ENCODE measurements at regions not wholly inside any gene's neighbourhood (a gene's known extent, or its start where the extent isn't known, plus 50 kb on each side); places are given as distances from the start of the nearest gene placed in this dataset.

- Mint-ChIP-seq H3K27ac (ENCODE audit: unreplicated experiment) (no peak overlapping the region), H3K27me3 (ENCODE audit: low read depth) (no peaks in the 10 kb centered on the region), H3K36me3 (ENCODE audit: low read depth) (no peaks in the 10 kb centered on the region), H3K9me3 (no peaks in the 10 kb centered on the region), H3K4me1 (no peaks in the 10 kb centered on the region), H3K4me3 (no peak overlapping the region)
- no peak for DNase-seq (ENCODE audit: low read depth, low spot score)
- no peak for TF ChIP-seq CTCF (conservative IDR thresholded peaks at IDR 0.05)
Measured at GRCh38 chr2:117064021-117064420, 750.5 kb upstream of the DDX18 start.

GRCh38 chr2:117065912-117066311, 748.6 kb upstream of the DDX18 start:
- Mint-ChIP-seq H3K4me1 (no peaks in the 10 kb centered on the region), H3K9me3 (peaks cover 2% of the 10 kb centered on the region), H3K27ac (ENCODE audit: unreplicated experiment) (no peak overlapping the region), H3K27me3 (ENCODE audit: low read depth) (no peaks in the 10 kb centered on the region), H3K36me3 (ENCODE audit: low read depth) (peaks cover 4% of the 10 kb centered on the region), H3K4me3 (no peak overlapping the region)
- DNase-seq (ENCODE audit: low read depth, low spot score): no peak
- no peak for TF ChIP-seq CTCF (conservative IDR thresholded peaks at IDR 0.05)

- no peak overlapping the region for H3K27ac Mint-ChIP-seq (ENCODE audit: unreplicated experiment)
- H3K36me3 Mint-ChIP-seq (ENCODE audit: low read depth): peaks cover 4% of the 10 kb centered on the region
- no peak overlapping the region for H3K4me3 Mint-ChIP-seq
- TF ChIP-seq CTCF (conservative IDR thresholded peaks at IDR 0.05): no peak
- H3K27me3 Mint-ChIP-seq (ENCODE audit: low read depth): no peaks in the 10 kb centered on the region
- no peaks in the 10 kb centered on the region for H3K4me1 Mint-ChIP-seq
- no peak for DNase-seq (ENCODE audit: low read depth, low spot score)
- peaks cover 2% of the 10 kb centered on the region for H3K9me3 Mint-ChIP-seq
Measured at GRCh38 chr2:117067900-117068299, 746.6 kb upstream of the DDX18 start.

- no peak overlapping the region for H3K27ac Mint-ChIP-seq (ENCODE audit: unreplicated experiment)
- H3K27me3 Mint-ChIP-seq (ENCODE audit: low read depth): no peaks in the 10 kb centered on the region
- H3K36me3 Mint-ChIP-seq (ENCODE audit: low read depth): peaks cover 4% of the 10 kb centered on the region
- H3K9me3 Mint-ChIP-seq: peaks cover 2% of the 10 kb centered on the region
- H3K4me3 Mint-ChIP-seq: no peak overlapping the region
- H3K4me1 Mint-ChIP-seq: no peaks in the 10 kb centered on the region
- no peak for DNase-seq (ENCODE audit: low read depth, low spot score)
- TF ChIP-seq CTCF (conservative IDR thresholded peaks at IDR 0.05): no peak
Measured at GRCh38 chr2:117068371-117068770, 746.1 kb upstream of the DDX18 start.

GRCh38 chr2:117071556-117072102, 742.9 kb upstream of the DDX18 start:
- no peak for TF ChIP-seq CTCF (conservative IDR thresholded peaks at IDR 0.05)
- no peaks in the 10 kb centered on the region for H3K27me3 Mint-ChIP-seq (ENCODE audit: low read depth)
- no peak overlapping the region for H3K4me3 Mint-ChIP-seq
- DNase-seq (ENCODE audit: low read depth, low spot score): no peak
- no peaks in the 10 kb centered on the region for H3K4me1 Mint-ChIP-seq
- peaks cover 2% of the 10 kb centered on the region for H3K9me3 Mint-ChIP-seq
- H3K27ac Mint-ChIP-seq (ENCODE audit: unreplicated experiment): no peak overlapping the region
- peaks cover 4% of the 10 kb centered on the region for H3K36me3 Mint-ChIP-seq (ENCODE audit: low read depth)

GRCh38 chr2:117074756-117075155, 739.7 kb upstream of the DDX18 start:
- H3K27ac Mint-ChIP-seq (ENCODE audit: unreplicated experiment): no peak overlapping the region
- H3K36me3 Mint-ChIP-seq (ENCODE audit: low read depth): peaks cover 4% of the 10 kb centered on the region
- TF ChIP-seq CTCF (conservative IDR thresholded peaks at IDR 0.05): no peak
- H3K4me3 Mint-ChIP-seq: no peak overlapping the region
- no peaks in the 10 kb centered on the region for H3K27me3 Mint-ChIP-seq (ENCODE audit: low read depth)
- no peak for DNase-seq (ENCODE audit: low read depth, low spot score)
- H3K9me3 Mint-ChIP-seq: peaks cover 4% of the 10 kb centered on the region
- no peaks in the 10 kb centered on the region for H3K4me1 Mint-ChIP-seq
